IPS-NIHi7 (cell line): ENCODE measurements at regions not wholly inside any gene's neighbourhood (a gene's known extent, or its start where the extent isn't known, plus 50 kb on each side); places are given as distances from the start of the nearest gene placed in this dataset.

Experiments
- DNase-seq: peaks from one replicate; pipeline ENCODE4 v3.0.0; 2012; ENCODE audit warnings: mixed read lengths; ENCODE audit errors: extremely low spot score

DNA sequence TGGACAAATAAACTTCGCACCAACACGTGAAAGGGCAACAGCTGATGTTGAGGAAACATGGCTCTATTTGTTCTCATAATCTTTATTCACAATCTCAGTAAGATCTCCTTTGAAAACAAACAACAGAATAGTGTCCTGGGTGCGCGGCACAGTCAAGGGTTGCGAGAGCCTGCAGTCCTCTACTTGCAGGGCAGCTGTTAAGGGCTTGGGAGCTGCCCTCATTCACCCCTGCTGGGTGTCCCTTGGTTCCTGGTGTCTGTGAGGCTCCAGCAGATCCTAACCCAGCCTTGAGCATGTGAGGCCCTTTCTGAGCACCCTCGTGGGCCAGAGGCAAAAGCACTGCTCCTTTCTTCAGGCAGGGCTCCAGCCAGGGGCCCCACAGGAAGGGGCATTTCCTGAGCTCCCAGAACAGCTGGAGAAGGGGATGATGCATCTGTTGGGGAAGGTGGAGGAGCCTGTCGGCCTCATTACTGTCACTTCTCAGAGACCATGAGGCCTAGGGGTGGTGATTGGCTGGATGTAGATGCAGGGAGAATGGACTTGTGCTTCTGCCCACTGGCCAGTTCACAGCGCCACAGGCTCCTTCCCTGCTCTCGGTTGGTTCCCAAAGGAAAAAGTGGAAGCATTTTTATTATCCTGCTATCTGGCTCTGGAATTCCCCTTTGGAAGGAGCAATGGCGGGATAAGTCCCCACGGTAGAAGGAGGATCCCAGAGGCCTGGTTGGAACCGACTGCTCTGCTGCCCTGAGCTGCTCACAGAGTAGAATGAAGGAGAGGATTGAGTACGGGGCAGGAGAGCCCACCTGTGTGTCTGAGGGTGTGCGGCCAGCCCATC is 51.9 kb upstream of the KLF13 start:
- no peak for DNase-seq

DNA sequence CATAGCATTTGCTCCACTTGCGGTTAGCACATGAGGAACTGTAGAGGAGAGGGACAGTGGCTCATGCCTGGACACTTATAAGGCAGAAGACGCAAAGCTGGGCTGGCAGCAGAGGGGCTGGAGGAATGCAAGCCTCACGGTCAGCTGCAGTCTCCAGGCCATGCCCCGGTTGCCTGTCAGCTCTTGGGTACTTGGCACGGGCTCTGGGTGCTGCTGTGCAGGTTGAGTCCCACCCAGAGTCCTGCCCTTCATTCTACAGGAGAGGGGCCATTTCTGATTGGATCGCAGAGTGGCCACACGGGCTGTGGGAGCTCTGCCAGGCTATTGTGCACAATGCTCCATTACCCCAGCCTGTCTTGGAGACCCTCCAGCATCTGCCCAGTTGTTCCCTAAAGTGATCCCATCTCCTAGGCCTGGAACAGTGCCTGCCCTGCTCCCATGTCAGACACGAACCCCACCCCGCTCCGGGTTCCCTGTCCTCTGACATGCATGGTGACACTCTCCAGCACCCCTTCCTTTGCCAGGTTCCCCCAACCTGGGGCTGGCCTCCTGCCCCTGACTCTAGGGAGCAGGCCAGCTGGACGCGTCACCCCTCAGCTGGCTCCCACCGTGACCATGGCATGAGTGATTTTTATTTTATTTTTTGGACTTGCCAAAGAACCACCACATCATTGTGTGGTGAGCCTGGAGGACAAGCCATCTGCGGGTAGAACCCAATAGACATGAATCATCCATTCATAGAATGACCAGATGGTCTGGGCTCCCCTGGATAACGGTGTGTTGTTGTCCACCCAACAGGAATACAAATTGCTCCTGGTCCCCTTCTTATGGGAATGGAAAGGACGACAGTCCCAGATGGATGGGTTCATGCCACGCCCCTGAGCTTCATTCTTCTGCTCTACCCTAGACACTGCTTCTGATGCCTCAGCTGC is 51.0 kb upstream of the KLF13 start:
- DNase-seq: no peak

DNA sequence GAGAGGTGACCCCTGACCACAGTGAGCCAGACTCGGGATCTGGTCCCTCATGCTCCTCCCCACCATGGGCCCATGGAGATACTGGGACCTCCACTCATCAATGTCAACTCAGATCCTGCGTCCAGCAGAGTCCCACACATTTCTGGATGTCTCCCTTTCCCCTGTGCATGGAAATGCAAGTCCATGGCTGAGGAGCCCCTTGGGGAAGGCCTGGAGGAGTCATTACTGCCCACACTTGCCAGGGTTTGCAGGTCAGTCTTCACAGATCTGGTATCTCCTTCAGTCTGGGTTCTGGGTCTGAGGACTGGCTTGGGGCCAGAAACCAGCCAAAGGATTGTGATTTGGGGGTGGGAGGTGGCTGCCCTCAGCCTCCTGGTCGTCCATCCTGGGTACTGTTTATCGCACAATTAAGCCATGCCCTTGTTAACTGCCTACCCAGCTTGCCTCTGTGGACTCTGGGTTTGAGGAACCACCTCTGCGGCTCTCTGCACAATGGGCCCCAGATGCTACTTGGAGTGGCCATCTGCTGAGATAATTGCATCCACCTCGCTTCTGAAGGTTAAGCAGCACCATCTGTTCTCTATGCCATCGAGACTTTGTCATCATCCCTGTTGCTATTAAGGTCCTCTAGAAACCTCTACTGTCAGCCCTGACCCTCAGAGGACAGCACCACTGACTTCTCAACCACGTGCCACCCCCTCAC is 49.9 kb upstream of the KLF13 start:
- no peak for DNase-seq
